Tibial nerve (tissue), 4 donors: ENCODE measurements at regions not wholly inside any gene's neighbourhood (a gene's known extent, or its start where the extent isn't known, plus 50 kb on each side); places are given as distances from the start of the nearest gene placed in this dataset.

ENCODE experiments used
- CTCF ChIP-seq, 5 experiments: fragments of 200-600 bp in 3 of 5; fragments of 450-650 bp in 2 of 5; sonication (generic) in 3 of 5; IDR thresholded peaks; one replicate each; pipeline ENCODE4 v1.5.1; 2016 to 2019; ENCODE audit warnings: antibody characterized with exemption in 5 of 5, mild to moderate bottlenecking in 3 of 5, moderate library complexity in 2 of 5
- EP300 ChIP-seq, 2 donors: sonication (generic); formaldehyde crosslinking; IDR thresholded peaks; one replicate each; pipeline ENCODE4 v1.6.1; 2017; ENCODE audit warnings: antibody characterized with exemption in 2 of 2, mild to moderate bottlenecking in 1 of 2
- POLR2A ChIP-seq, 2 donors: fragments of 450-650 bp; IDR thresholded peaks; one replicate each; pipeline ENCODE4 v1.6.1; 2017; ENCODE audit warnings: antibody characterized with exemption in 2 of 2, mild to moderate bottlenecking in 2 of 2, moderate library complexity in 2 of 2

- TF ChIP-seq POLR2A (IDR thresholded peaks at IDR 0.05) (no peak), CTCF (IDR thresholded peaks at IDR 0.05) (no peak), EP300 (IDR thresholded peaks at IDR 0.05) (no peak)
These were observed 157.6 kb upstream of the KLF4 start for GRCh38 chr9:107647141-107647540.
